ENCODE measurements at regions not wholly inside any gene's neighbourhood (a gene's known extent, or its start where the extent isn't known, plus 50 kb on each side); places are given as distances from the start of the nearest gene placed in this dataset.
"Not testable (repeated sequence)": the region's sequence is repeated elsewhere in the genome, so short reads cannot be mapped to it uniquely, and the experiment has no call there.

GRCh38 chr14:66005900-66006434 is 480.2 kb upstream of the CCDC196 start:
- Histone ChIP-seq H3K36me3 (ENCODE audit: insufficient read depth, low read length) (no peaks in the 10 kb centered on the region), H3K9me3 (replicated peaks; ENCODE audit: low read length) (no peaks in the 10 kb centered on the region), H3K4me1 (ENCODE audit: control insufficient read depth, insufficient read depth, low read length) (no peaks in the 10 kb centered on the region), H3K9ac (ENCODE audit: low read depth, low read length) (no peak overlapping the region), H3K4me3 (ENCODE audit: low read length) (no peak overlapping the region), H3K27me3 (ENCODE audit: control insufficient read depth, insufficient read depth, low read length) (no peaks in the 10 kb centered on the region), H3K4me2 (ENCODE audit: low read length) (no peak overlapping the region)

- Histone ChIP-seq H3K9ac (ENCODE audit: low read depth, low read length) (no peak overlapping the region), H3K9me3 (replicated peaks; ENCODE audit: low read length) (no peaks in the 10 kb centered on the region), H3K4me1 (ENCODE audit: control insufficient read depth, insufficient read depth, low read length) (no peaks in the 10 kb centered on the region), H3K36me3 (ENCODE audit: insufficient read depth, low read length) (no peaks in the 10 kb centered on the region), H3K4me3 (ENCODE audit: low read length) (no peak overlapping the region), H3K27me3 (ENCODE audit: control insufficient read depth, insufficient read depth, low read length) (no peaks in the 10 kb centered on the region), H3K4me2 (ENCODE audit: low read length) (no peak overlapping the region)
Measured at GRCh38 chr14:66008631-66009030, 477.5 kb upstream of the CCDC196 start.

DNA sequence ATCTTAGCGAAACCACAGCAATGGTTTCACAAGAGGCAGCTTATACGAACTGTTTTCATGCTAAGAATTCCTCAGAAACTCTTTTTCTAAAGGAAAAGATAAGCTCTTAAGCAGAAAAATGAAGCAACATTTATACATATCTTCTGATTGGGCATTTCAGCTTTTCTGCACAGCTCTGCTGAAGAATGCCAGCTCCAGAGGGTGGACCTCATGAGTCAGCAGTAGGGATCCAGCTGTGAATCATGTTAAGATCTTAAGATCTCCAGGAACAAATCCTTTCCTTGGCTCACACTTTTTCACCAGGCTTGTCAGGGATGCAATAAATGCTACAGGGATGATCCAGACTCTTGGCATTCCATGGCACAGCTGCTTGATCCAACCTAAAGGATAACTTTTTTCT is 477.1 kb upstream of the CCDC196 start:
- no peaks in the 10 kb centered on the region for H3K36me3 ChIP-seq (ENCODE audit: insufficient read depth, low read length)
- no peak overlapping the region for H3K4me2 ChIP-seq (ENCODE audit: low read length)
- H3K9ac ChIP-seq (ENCODE audit: low read depth, low read length), result no peak overlapping the region
- no peaks in the 10 kb centered on the region for H3K4me1 ChIP-seq (ENCODE audit: control insufficient read depth, insufficient read depth, low read length)
- no peaks in the 10 kb centered on the region for H3K27me3 ChIP-seq (ENCODE audit: control insufficient read depth, insufficient read depth, low read length)
- no peaks in the 10 kb centered on the region for H3K9me3 ChIP-seq (replicated peaks; ENCODE audit: low read length)
- H3K4me3 ChIP-seq (ENCODE audit: low read length), result no peak overlapping the region

- no peak overlapping the region for H3K4me3 ChIP-seq (ENCODE audit: low read length)
- no peaks in the 10 kb centered on the region for H3K36me3 ChIP-seq (ENCODE audit: insufficient read depth, low read length)
- H3K9me3 ChIP-seq (replicated peaks; ENCODE audit: low read length), result no peaks in the 10 kb centered on the region
- H3K4me2 ChIP-seq (ENCODE audit: low read length), result no peak overlapping the region
- H3K9ac ChIP-seq (ENCODE audit: low read depth, low read length), result no peak overlapping the region
- no peaks in the 10 kb centered on the region for H3K4me1 ChIP-seq (ENCODE audit: control insufficient read depth, insufficient read depth, low read length)
- H3K27me3 ChIP-seq (ENCODE audit: control insufficient read depth, insufficient read depth, low read length), result no peaks in the 10 kb centered on the region
Measured at GRCh38 chr14:66010695-66011094, 475.5 kb upstream of the CCDC196 start.

DNA sequence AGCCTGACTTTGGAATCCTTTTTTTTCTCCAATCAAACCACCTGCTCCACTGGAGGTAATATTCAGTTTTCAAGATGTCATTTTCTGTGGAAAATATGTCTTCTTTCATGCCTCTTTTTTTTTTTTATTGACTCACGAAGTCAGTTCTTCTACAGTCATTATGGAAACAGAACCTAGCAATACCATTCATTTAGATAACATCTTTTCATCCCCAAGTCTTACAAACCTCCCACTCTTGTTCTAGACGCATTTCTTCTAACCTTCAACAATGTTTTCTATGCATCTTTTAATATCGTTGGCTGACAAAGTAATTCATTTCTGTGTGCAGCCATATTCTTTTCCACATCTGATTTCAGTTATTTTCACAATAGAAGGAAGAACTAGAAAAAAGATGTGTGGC is 474.3 kb upstream of the CCDC196 start:
- Histone ChIP-seq H3K9me3 (replicated peaks; ENCODE audit: low read length) (no peaks in the 10 kb centered on the region), H3K4me3 (ENCODE audit: low read length) (no peak overlapping the region), H3K9ac (ENCODE audit: low read depth, low read length) (no peak overlapping the region), H3K4me2 (ENCODE audit: low read length) (no peak overlapping the region), H3K27me3 (ENCODE audit: control insufficient read depth, insufficient read depth, low read length) (no peaks in the 10 kb centered on the region), H3K36me3 (ENCODE audit: insufficient read depth, low read length) (no peaks in the 10 kb centered on the region), H3K4me1 (ENCODE audit: control insufficient read depth, insufficient read depth, low read length) (no peaks in the 10 kb centered on the region)

DNA sequence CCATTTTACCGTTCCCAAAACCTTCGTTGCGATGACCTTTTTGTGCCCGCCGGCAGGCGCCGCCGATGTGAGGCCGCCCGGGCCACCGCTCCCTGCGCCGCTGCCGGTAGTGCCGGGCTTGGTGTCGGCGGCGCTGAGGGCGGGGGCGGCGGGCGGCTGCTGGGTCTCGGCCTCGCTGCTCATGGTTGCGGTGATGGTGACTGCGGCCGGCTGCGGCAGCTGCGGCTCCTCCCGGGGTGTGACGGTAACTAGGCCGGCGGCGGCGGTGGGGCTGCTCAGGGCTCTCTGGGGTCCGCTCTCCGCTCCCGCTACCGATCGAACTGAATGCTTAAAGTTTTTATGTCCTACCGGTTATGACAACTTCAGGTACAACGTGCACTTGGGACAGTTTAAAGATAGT is 472.6 kb upstream of the CCDC196 start:
- H3K9ac ChIP-seq (ENCODE audit: low read depth, low read length); H3K36me3 ChIP-seq (ENCODE audit: insufficient read depth, low read length); H3K4me1 ChIP-seq (ENCODE audit: control insufficient read depth, insufficient read depth, low read length); H3K4me3 ChIP-seq (ENCODE audit: low read length); H3K9me3 ChIP-seq (replicated peaks; ENCODE audit: low read length); H3K27me3 ChIP-seq (ENCODE audit: control insufficient read depth, insufficient read depth, low read length); H3K4me2 ChIP-seq (ENCODE audit: low read length): not testable (repeated sequence)

- Histone ChIP-seq H3K36me3 (ENCODE audit: insufficient read depth, low read length) (no peaks in the 10 kb centered on the region), H3K9ac (ENCODE audit: low read depth, low read length) (no peak overlapping the region), H3K27me3 (ENCODE audit: control insufficient read depth, insufficient read depth, low read length) (no peaks in the 10 kb centered on the region), H3K9me3 (replicated peaks; ENCODE audit: low read length) (no peaks in the 10 kb centered on the region), H3K4me1 (ENCODE audit: control insufficient read depth, insufficient read depth, low read length) (no peaks in the 10 kb centered on the region), H3K4me2 (ENCODE audit: low read length) (no peak overlapping the region), H3K4me3 (ENCODE audit: low read length) (no peak overlapping the region)
Measured at GRCh38 chr14:66015071-66015780, 470.9 kb upstream of the CCDC196 start.

DNA sequence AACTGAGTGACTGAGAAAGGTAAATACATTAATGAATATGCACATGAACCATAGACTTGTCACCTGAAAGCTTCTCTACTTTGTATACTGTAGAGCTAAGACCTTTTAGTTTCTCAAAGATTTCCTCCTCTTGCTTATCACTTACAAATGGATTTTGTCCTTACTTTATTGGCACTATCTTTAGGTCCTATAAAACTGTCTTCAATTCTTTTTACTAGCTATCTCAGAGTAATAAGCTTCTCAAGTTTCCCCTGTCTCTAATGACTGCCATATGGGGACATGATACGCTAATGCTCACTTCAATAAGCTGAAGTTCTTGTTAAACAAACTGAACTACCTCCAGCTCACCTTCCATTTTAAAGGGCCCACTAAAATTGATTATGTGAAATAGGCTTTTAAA is 468.2 kb upstream of the CCDC196 start:
- H3K27me3 ChIP-seq (ENCODE audit: control insufficient read depth, insufficient read depth, low read length), result no peaks in the 10 kb centered on the region
- no peak overlapping the region for H3K9ac ChIP-seq (ENCODE audit: low read depth, low read length)
- no peaks in the 10 kb centered on the region for H3K4me1 ChIP-seq (ENCODE audit: control insufficient read depth, insufficient read depth, low read length)
- H3K9me3 ChIP-seq (replicated peaks; ENCODE audit: low read length), result no peaks in the 10 kb centered on the region
- H3K4me2 ChIP-seq (ENCODE audit: low read length), result no peak overlapping the region
- H3K4me3 ChIP-seq (ENCODE audit: low read length), result no peak overlapping the region
- no peaks in the 10 kb centered on the region for H3K36me3 ChIP-seq (ENCODE audit: insufficient read depth, low read length)

DNA sequence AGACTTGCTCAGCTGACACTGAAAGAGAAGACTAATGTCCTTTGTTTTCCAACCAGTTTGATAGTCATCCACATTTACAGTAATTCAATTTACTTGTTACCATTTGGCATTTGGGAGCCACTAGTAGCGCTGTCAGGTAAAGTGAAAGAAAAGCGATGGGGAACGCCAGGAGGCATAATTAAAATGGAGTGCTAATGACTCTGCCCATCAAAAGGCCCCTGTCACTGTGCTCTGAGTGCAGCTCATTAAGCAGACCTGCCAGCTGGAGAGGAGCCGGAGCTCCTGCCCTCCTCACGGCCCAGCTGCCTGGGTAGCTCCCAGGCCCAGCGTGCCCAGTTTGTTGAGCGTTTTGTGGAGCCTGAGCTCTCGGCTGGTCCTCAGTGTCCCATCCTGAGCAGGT is 463.6 kb upstream of the CCDC196 start:
- Histone ChIP-seq H3K9me3 (replicated peaks; ENCODE audit: low read length) (no peaks in the 10 kb centered on the region), H3K36me3 (ENCODE audit: insufficient read depth, low read length) (no peaks in the 10 kb centered on the region), H3K9ac (ENCODE audit: low read depth, low read length) (no peak overlapping the region), H3K27me3 (ENCODE audit: control insufficient read depth, insufficient read depth, low read length) (no peaks in the 10 kb centered on the region), H3K4me2 (ENCODE audit: low read length) (no peak overlapping the region), H3K4me1 (ENCODE audit: control insufficient read depth, insufficient read depth, low read length) (no peaks in the 10 kb centered on the region), H3K4me3 (ENCODE audit: low read length) (no peak overlapping the region)

GRCh38 chr14:66025779-66026178 is 460.4 kb upstream of the CCDC196 start:
- Histone ChIP-seq H3K4me1 (ENCODE audit: control insufficient read depth, insufficient read depth, low read length) (no peaks in the 10 kb centered on the region), H3K4me3 (ENCODE audit: low read length) (no peak overlapping the region), H3K9ac (ENCODE audit: low read depth, low read length) (no peak overlapping the region), H3K4me2 (ENCODE audit: low read length) (no peak overlapping the region), H3K27me3 (ENCODE audit: control insufficient read depth, insufficient read depth, low read length) (no peaks in the 10 kb centered on the region), H3K36me3 (ENCODE audit: insufficient read depth, low read length) (no peaks in the 10 kb centered on the region), H3K9me3 (replicated peaks; ENCODE audit: low read length) (no peaks in the 10 kb centered on the region)

GRCh38 chr14:66031981-66032380 is 454.2 kb upstream of the CCDC196 start:
- not testable (repeated sequence) for H3K27me3 ChIP-seq (ENCODE audit: control insufficient read depth, insufficient read depth, low read length); H3K4me3 ChIP-seq (ENCODE audit: low read length); H3K9me3 ChIP-seq (replicated peaks; ENCODE audit: low read length); H3K9ac ChIP-seq (ENCODE audit: low read depth, low read length); H3K36me3 ChIP-seq (ENCODE audit: insufficient read depth, low read length); H3K4me2 ChIP-seq (ENCODE audit: low read length); H3K4me1 ChIP-seq (ENCODE audit: control insufficient read depth, insufficient read depth, low read length)

DNA sequence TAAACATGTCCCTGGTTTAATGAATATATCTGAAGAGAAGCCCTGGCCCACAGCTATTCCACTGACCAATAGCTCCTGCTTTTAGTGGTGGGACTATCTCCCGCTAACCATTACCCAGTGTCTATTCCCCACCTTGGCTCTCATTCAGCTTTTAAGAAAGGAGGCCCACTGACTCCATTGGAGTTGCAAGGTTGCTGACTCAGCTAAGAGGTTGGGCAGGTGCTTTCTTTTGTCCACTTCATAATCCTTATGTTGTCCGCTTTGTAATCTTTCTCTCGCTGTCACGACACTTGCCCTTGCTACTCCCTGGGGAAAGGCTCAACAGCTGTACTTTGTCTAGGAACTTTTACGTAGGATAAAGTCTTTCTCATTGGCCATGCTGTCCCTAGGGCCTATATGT is 453.4 kb upstream of the CCDC196 start:
- Histone ChIP-seq H3K9me3 (replicated peaks; ENCODE audit: low read length) (no peaks in the 10 kb centered on the region), H3K4me2 (ENCODE audit: low read length) (no peak overlapping the region), H3K36me3 (ENCODE audit: insufficient read depth, low read length) (no peaks in the 10 kb centered on the region), H3K9ac (ENCODE audit: low read depth, low read length) (no peak overlapping the region), H3K4me1 (ENCODE audit: control insufficient read depth, insufficient read depth, low read length) (no peaks in the 10 kb centered on the region), H3K4me3 (ENCODE audit: low read length) (no peak overlapping the region), H3K27me3 (ENCODE audit: control insufficient read depth, insufficient read depth, low read length) (no peaks in the 10 kb centered on the region)
